ENCODE measurements at regions not wholly inside any gene's neighbourhood (a gene's known extent, or its start where the extent isn't known, plus 50 kb on each side); places are given as distances from the start of the nearest gene placed in this dataset.

GRCh38 chr3:5344707-5345106 lies 157.2 kb downstream of the EDEM1 start:
- Histone ChIP-seq H3K27ac (replicated peaks; ENCODE audit: low read length) (no peak overlapping the region), H4K8ac (ENCODE audit: low read depth, low read length) (no peak overlapping the region), H2AK5ac (ENCODE audit: low read depth, low read length) (no peak overlapping the region), H2BK120ac (ENCODE audit: low read depth, low read length) (no peak overlapping the region), H2BK15ac (ENCODE audit: low read length) (no peak overlapping the region), H3K79me1 (ENCODE audit: low read depth, low read length) (no peaks in the 10 kb centered on the region), H3K18ac (ENCODE audit: low read length) (no peak overlapping the region), H2BK5ac (ENCODE audit: low read length) (no peak overlapping the region), H3K4me2 (ENCODE audit: insufficient read depth, low read length, poor library complexity, severe bottlenecking) (no peak overlapping the region), H3K4me1 (ENCODE audit: control insufficient read depth in 2 of 2, insufficient read depth in 1 of 2, low read depth in 1 of 2, low read length in 2 of 2) (peaks cover 0 to 1% of the 10 kb centered on the region in 2 donors), H2AFZ (ENCODE audit: low read length) (no peak overlapping the region), H3K23ac (ENCODE audit: low read depth, low read length, poor library complexity) (no peak overlapping the region), H3K4ac (ENCODE audit: low read length) (no peak overlapping the region), H3K9me3 (replicated peaks in 1 of 2; ENCODE audit: control insufficient read depth in 2 of 2, insufficient read depth in 1 of 2, low read depth in 1 of 2, low read length in 2 of 2) (no peaks in the 10 kb centered on the region), H3K27me3 (ENCODE audit: control insufficient read depth in 3 of 3, insufficient read depth in 3 of 3, low read depth in 1 of 3, low read length in 3 of 3) (no peaks in the 10 kb centered on the region), H3K4me3 (ENCODE audit: low read length in 2 of 2) (no peak overlapping the region), H2BK12ac (ENCODE audit: low read length) (no peak overlapping the region), H3K9ac (ENCODE audit: low read depth, low read length, poor library complexity) (no peak overlapping the region), H3K36me3 (replicated peaks in 1 of 2; ENCODE audit: control insufficient read depth in 2 of 2, insufficient read depth in 2 of 2, low read length in 2 of 2) (no peaks in the 10 kb centered on the region), H3K14ac (ENCODE audit: low read length) (no peak overlapping the region), H4K91ac (ENCODE audit: low read depth, low read length, poor library complexity) (no peak overlapping the region)
- no CpG with 5 or more reads among the region's 1 CpG for WGBS, 2 donors (ENCODE audit: extremely low coverage in 2 of 2, insufficient read length in 2 of 2, insufficient replicate concordance in 1 of 2)
- no peak for DNase-seq (ENCODE audit: low spot score)

GRCh38 chr3:5347486-5347885 lies 160.0 kb downstream of the EDEM1 start:
- Histone ChIP-seq H2BK12ac (ENCODE audit: low read length) (no peak overlapping the region), H3K4me3 (ENCODE audit: low read length in 2 of 2) (no peak overlapping the region), H3K27me3 (ENCODE audit: control insufficient read depth in 3 of 3, insufficient read depth in 3 of 3, low read depth in 1 of 3, low read length in 3 of 3) (no peaks in the 10 kb centered on the region), H4K91ac (ENCODE audit: low read depth, low read length, poor library complexity) (no peak overlapping the region), H2BK5ac (ENCODE audit: low read length) (no peak overlapping the region), H3K14ac (ENCODE audit: low read length) (no peak overlapping the region), H3K9ac (ENCODE audit: low read depth, low read length, poor library complexity) (no peak overlapping the region), H3K27ac (replicated peaks; ENCODE audit: low read length) (no peak overlapping the region), H2AFZ (ENCODE audit: low read length) (no peak overlapping the region), H3K4me2 (ENCODE audit: insufficient read depth, low read length, poor library complexity, severe bottlenecking) (no peak overlapping the region), H2BK15ac (ENCODE audit: low read length) (no peak overlapping the region), H3K23ac (ENCODE audit: low read depth, low read length, poor library complexity) (no peak overlapping the region), H4K8ac (ENCODE audit: low read depth, low read length) (no peak overlapping the region), H2AK5ac (ENCODE audit: low read depth, low read length) (no peak overlapping the region), H3K79me1 (ENCODE audit: low read depth, low read length) (no peaks in the 10 kb centered on the region), H3K9me3 (replicated peaks in 1 of 2; ENCODE audit: control insufficient read depth in 2 of 2, insufficient read depth in 1 of 2, low read depth in 1 of 2, low read length in 2 of 2) (no peaks in the 10 kb centered on the region), H3K18ac (ENCODE audit: low read length) (no peak overlapping the region), H3K4ac (ENCODE audit: low read length) (no peak overlapping the region), H3K36me3 (replicated peaks in 1 of 2; ENCODE audit: control insufficient read depth in 2 of 2, insufficient read depth in 2 of 2, low read length in 2 of 2) (no peaks in the 10 kb centered on the region), H2BK120ac (ENCODE audit: low read depth, low read length) (no peak overlapping the region), H3K4me1 (ENCODE audit: control insufficient read depth in 2 of 2, insufficient read depth in 1 of 2, low read depth in 1 of 2, low read length in 2 of 2) (no peaks in the 10 kb centered on the region)
- no peak for DNase-seq (ENCODE audit: low spot score)

- H3K18ac ChIP-seq (ENCODE audit: low read length) = no peak overlapping the region
- H2BK120ac ChIP-seq (ENCODE audit: low read depth, low read length) = no peak overlapping the region
- no peak overlapping the region for H3K14ac ChIP-seq (ENCODE audit: low read length)
- H3K27ac ChIP-seq (replicated peaks; ENCODE audit: low read length) = no peak overlapping the region
- no peak overlapping the region for H4K8ac ChIP-seq (ENCODE audit: low read depth, low read length)
- H2AK5ac ChIP-seq (ENCODE audit: low read depth, low read length) = no peak overlapping the region
- no CpG with 5 or more reads among the region's 5 CpGs for WGBS, 2 donors (ENCODE audit: extremely low coverage in 2 of 2, insufficient read length in 2 of 2, insufficient replicate concordance in 1 of 2)
- H3K4me3 ChIP-seq (ENCODE audit: low read length in 2 of 2) = no peak overlapping the region
- no peak overlapping the region for H3K23ac ChIP-seq (ENCODE audit: low read depth, low read length, poor library complexity)
- no peaks in the 10 kb centered on the region for H3K9me3 ChIP-seq (replicated peaks in 1 of 2; ENCODE audit: control insufficient read depth in 2 of 2, insufficient read depth in 1 of 2, low read depth in 1 of 2, low read length in 2 of 2)
- no peaks in the 10 kb centered on the region for H3K4me1 ChIP-seq (ENCODE audit: control insufficient read depth in 2 of 2, insufficient read depth in 1 of 2, low read depth in 1 of 2, low read length in 2 of 2)
- H4K91ac ChIP-seq (ENCODE audit: low read depth, low read length, poor library complexity) = no peak overlapping the region
- no peaks in the 10 kb centered on the region for H3K79me1 ChIP-seq (ENCODE audit: low read depth, low read length)
- no peak overlapping the region for H3K4ac ChIP-seq (ENCODE audit: low read length)
- no peaks in the 10 kb centered on the region for H3K36me3 ChIP-seq (replicated peaks in 1 of 2; ENCODE audit: control insufficient read depth in 2 of 2, insufficient read depth in 2 of 2, low read length in 2 of 2)
- H2BK5ac ChIP-seq (ENCODE audit: low read length) = no peak overlapping the region
- no peak overlapping the region for H2AFZ ChIP-seq (ENCODE audit: low read length)
- no peak for DNase-seq (ENCODE audit: low spot score)
- no peak overlapping the region for H3K4me2 ChIP-seq (ENCODE audit: insufficient read depth, low read length, poor library complexity, severe bottlenecking)
- no peaks in the 10 kb centered on the region for H3K27me3 ChIP-seq (ENCODE audit: control insufficient read depth in 3 of 3, insufficient read depth in 3 of 3, low read depth in 1 of 3, low read length in 3 of 3)
- no peak overlapping the region for H2BK15ac ChIP-seq (ENCODE audit: low read length)
- no peak overlapping the region for H3K9ac ChIP-seq (ENCODE audit: low read depth, low read length, poor library complexity)
- no peak overlapping the region for H2BK12ac ChIP-seq (ENCODE audit: low read length)
Observed at GRCh38 chr3:5348229-5348902, 160.9 kb downstream of the EDEM1 start.

GRCh38 chr3:5349343-5349742 lies 161.8 kb downstream of the EDEM1 start:
- no peak overlapping the region for H3K4me3 ChIP-seq (ENCODE audit: low read length in 2 of 2)
- no peak overlapping the region for H2BK12ac ChIP-seq (ENCODE audit: low read length)
- WGBS, 2 donors (ENCODE audit: extremely low coverage in 2 of 2, insufficient read length in 2 of 2, insufficient replicate concordance in 1 of 2) = no CpG with 5 or more reads among the region's 2 CpGs
- no peak overlapping the region for H3K23ac ChIP-seq (ENCODE audit: low read depth, low read length, poor library complexity)
- H2BK5ac ChIP-seq (ENCODE audit: low read length) = no peak overlapping the region
- no peak for DNase-seq (ENCODE audit: low spot score)
- no peak overlapping the region for H2AFZ ChIP-seq (ENCODE audit: low read length)
- H4K91ac ChIP-seq (ENCODE audit: low read depth, low read length, poor library complexity) = no peak overlapping the region
- H3K4ac ChIP-seq (ENCODE audit: low read length) = no peak overlapping the region
- no peak overlapping the region for H3K4me2 ChIP-seq (ENCODE audit: insufficient read depth, low read length, poor library complexity, severe bottlenecking)
- no peak overlapping the region for H3K14ac ChIP-seq (ENCODE audit: low read length)
- H2BK120ac ChIP-seq (ENCODE audit: low read depth, low read length) = no peak overlapping the region
- H3K4me1 ChIP-seq (ENCODE audit: control insufficient read depth in 2 of 2, insufficient read depth in 1 of 2, low read depth in 1 of 2, low read length in 2 of 2) = no peaks in the 10 kb centered on the region
- no peak overlapping the region for H3K18ac ChIP-seq (ENCODE audit: low read length)
- H3K36me3 ChIP-seq (replicated peaks in 1 of 2; ENCODE audit: control insufficient read depth in 2 of 2, insufficient read depth in 2 of 2, low read length in 2 of 2) = no peaks in the 10 kb centered on the region
- no peaks in the 10 kb centered on the region for H3K27me3 ChIP-seq (ENCODE audit: control insufficient read depth in 3 of 3, insufficient read depth in 3 of 3, low read depth in 1 of 3, low read length in 3 of 3)
- no peaks in the 10 kb centered on the region for H3K9me3 ChIP-seq (replicated peaks in 1 of 2; ENCODE audit: control insufficient read depth in 2 of 2, insufficient read depth in 1 of 2, low read depth in 1 of 2, low read length in 2 of 2)
- H2AK5ac ChIP-seq (ENCODE audit: low read depth, low read length) = no peak overlapping the region
- H3K27ac ChIP-seq (replicated peaks; ENCODE audit: low read length) = no peak overlapping the region
- no peak overlapping the region for H2BK15ac ChIP-seq (ENCODE audit: low read length)
- H4K8ac ChIP-seq (ENCODE audit: low read depth, low read length) = no peak overlapping the region
- H3K79me1 ChIP-seq (ENCODE audit: low read depth, low read length) = no peaks in the 10 kb centered on the region
- no peak overlapping the region for H3K9ac ChIP-seq (ENCODE audit: low read depth, low read length, poor library complexity)
